K562 (cell line): ENCODE measurements at regions not wholly inside any gene's neighbourhood (a gene's known extent, or its start where the extent isn't known, plus 50 kb on each side); places are given as distances from the start of the nearest gene placed in this dataset.

Source experiments
- ATAC-seq: fragments of 200-7000 bp; cut with Tn5 transposase; 3 replicates; pipeline ENCODE4 v1.9.1; 2020; ENCODE audit warnings: moderate library complexity
- BruUV-seq: library from RNA; stranded (reverse); fragments of 400-500 nt; replicated peaks from 2 replicates; lab custom pipeline; 2021; lab: Mats Ljungman, UMichigan
- CTCF ChIA-PET: fragments of 300-600 bp; formaldehyde crosslinking; extraction: SDS; loops from one replicate; lab custom pipeline; 2021; ENCODE audit warnings: low intra/inter-chr PET ratio; lab: Yijun Ruan, JAX
- POLR2A ChIA-PET: fragments of 300-600, 350-650 bp; sonication (Branson Sonifier 250); formaldehyde crosslinking; extraction: SDS; loops from one replicate; lab custom pipeline; 2021; ENCODE audit warnings: antibody characterized with exemption, inconsistent platforms; lab: Yijun Ruan, JAX
- DNase-seq, 4 experiments: peaks; one replicate each; pipeline versions ENCODE4 v3.0.0 to v3.0.0-alpha.2; 2011 to 2018; ENCODE audit warnings: low spot score in 3 of 4, mixed read lengths in 3 of 4; ENCODE audit errors: extremely low read depth in 1 of 4
- FAIRE-seq: peaks from 2 replicates; lab custom pipeline; 2011; peaks lifted over from hg19 to GRCh38; lab: Jason Lieb, UNC
- H2AFZ ChIP-seq: 2 replicates; pipeline ENCODE4 v1.6.0; 2011; ENCODE audit warnings: low read depth, low read length, control low read depth, inconsistent platforms
- H3K27ac ChIP-seq: fragments of 200-600 bp; 3 replicates; pipeline ENCODE4 v1.8.0; 2011; ENCODE audit warnings: low read depth, mild to moderate bottlenecking, control low read depth, inconsistent platforms, low read length, moderate library complexity, mixed read lengths; ENCODE audit errors: extremely low read depth
- H3K27me3 ChIP-seq, 2 experiments: fragments of 300-600 bp in 1 of 2; 2 replicates in 1 of 2; 3 replicates in 1 of 2; pipeline versions ENCODE4 v1.6.0 to v1.8.0; 2011; ENCODE audit warnings: inconsistent platforms in 2 of 2, low read length in 2 of 2, mild to moderate bottlenecking in 1 of 2, mixed read lengths in 1 of 2, moderate library complexity in 1 of 2; ENCODE audit not compliant: control insufficient read depth in 2 of 2, insufficient read depth in 2 of 2
- H3K36me3 ChIP-seq: fragments of 300-600 bp; 3 replicates; pipeline ENCODE4 v1.8.0; 2011; ENCODE audit warnings: mild to moderate bottlenecking, low read length, inconsistent platforms; ENCODE audit not compliant: control insufficient read depth, insufficient read depth
- H3K4me1 ChIP-seq, 2 experiments: fragments of 200-600 bp in 1 of 2; replicated peaks in 1 of 2; 2 replicates in 1 of 2; 3 replicates in 1 of 2; pipeline versions ENCODE4 v1.5.1 to v1.8.0; 2011; ENCODE audit warnings: inconsistent platforms in 2 of 2, low read length in 2 of 2, mild to moderate bottlenecking in 1 of 2, mixed read lengths in 1 of 2, moderate library complexity in 1 of 2; ENCODE audit not compliant: control insufficient read depth in 2 of 2, insufficient read depth in 2 of 2
- H3K4me2 ChIP-seq: 2 replicates; pipeline ENCODE4 v1.6.1; 2011; ENCODE audit warnings: low read length, control low read depth, inconsistent platforms, mixed read lengths; ENCODE audit not compliant: insufficient read depth
- H3K4me3 ChIP-seq: fragments of 200-600 bp; sonication (generic), shearing (Covaris generic); 2 replicates; pipeline ENCODE4 v1.5.1; 2016; ENCODE audit warnings: control low read depth, inconsistent platforms
- H3K79me2 ChIP-seq: fragments of 200-600 bp; 3 replicates; pipeline ENCODE4 v1.8.0; 2011; ENCODE audit warnings: low read length, inconsistent platforms; ENCODE audit not compliant: control insufficient read depth, insufficient read depth
- H3K9ac ChIP-seq, 2 experiments: 2 replicates each; pipeline versions ENCODE4 v1.6.0 to v1.6.1; 2011; ENCODE audit warnings: low read depth in 2 of 2, low read length in 2 of 2, control low read depth in 1 of 2, inconsistent platforms in 1 of 2, mild to moderate bottlenecking in 1 of 2, mixed read lengths in 1 of 2; ENCODE audit not compliant: insufficient read depth in 1 of 2
- H3K9me1 ChIP-seq: one replicate; pipeline ENCODE4 v1.6.0; 2011; ENCODE audit warnings: inconsistent platforms, mild to moderate bottlenecking, low read length, moderate library complexity; ENCODE audit not compliant: control insufficient read depth, insufficient read depth
- H3K9me3 ChIP-seq: replicated peaks from 2 replicates; pipeline ENCODE4 v1.5.1; 2011; ENCODE audit warnings: low read depth, low read length, inconsistent platforms; ENCODE audit not compliant: control insufficient read depth, insufficient read depth
- H4K20me1 ChIP-seq: replicated peaks from 2 replicates; pipeline ENCODE4 v1.6.1; 2011; ENCODE audit warnings: low read length, inconsistent platforms, mixed read lengths; ENCODE audit not compliant: control insufficient read depth, insufficient read depth
- C11orf30 ChIP-seq: fragments of 450-650 bp; IDR thresholded peaks from 2 replicates; pipeline ENCODE4 v1.6.1; 2016; ENCODE audit warnings: low read depth, mild to moderate bottlenecking
- FOXJ3 ChIP-seq: sonication (generic); formaldehyde crosslinking; IDR thresholded peaks from 2 replicates; pipeline ENCODE4 v1.4.0; 2020; ENCODE audit warnings: mild to moderate bottlenecking, missing genetic modification reagents
- POLR2AphosphoS2 ChIP-seq: IDR thresholded peaks from 2 replicates; pipeline ENCODE4 v1.6.1; 2012; ENCODE audit warnings: low read length, improper control_type of control experiment
- SNIP1 ChIP-seq: fragments of 450-650 bp; IDR thresholded peaks from 2 replicates; pipeline ENCODE4 v1.7.1; 2017; ENCODE audit warnings: low read depth, mild to moderate bottlenecking
- SREBF2 ChIP-seq: sonication (generic); formaldehyde crosslinking; IDR thresholded peaks from 2 replicates; pipeline ENCODE4 v1.4.0; 2020; ENCODE audit warnings: mild to moderate bottlenecking, missing genetic modification reagents
- ZNF217 ChIP-seq: sonication (generic); formaldehyde crosslinking; IDR thresholded peaks from 2 replicates; pipeline ENCODE4 v1.8.0; 2022; ENCODE audit warnings: mild to moderate bottlenecking, missing genetic modification reagents
- ZNF431 ChIP-seq: sonication (generic); formaldehyde crosslinking; IDR thresholded peaks from 2 replicates; pipeline ENCODE4 v1.8.0; 2022; ENCODE audit warnings: mild to moderate bottlenecking, missing genetic modification reagents
- WGBS: fragments of 100-300 bp; shearing (Covaris generic); methylation state at CpG from one replicate; pipeline ENCODE4 v1.1.6; 2016; ENCODE audit warnings: low coverage, mixed read lengths; ENCODE audit not compliant: insufficient coverage; ENCODE audit errors: missing lambda C conversion rate; 5-methylcytosine and 5-hydroxymethylcytosine counted together
- in situ Hi-C: fragments of 300-500 bp; cut with MboI; formaldehyde crosslinking; loops from 4 replicates; pipeline ENCODE4 v1.15.0; 2018; ENCODE audit warnings: inconsistent platforms, mixed read lengths
- intact Hi-C: fragments of 100-400 bp; cut with micrococcal nuclease; formaldehyde crosslinking; loops from 2 replicates; pipeline ENCODE4 v1.14.2; 2022
- TF ChIP-seq, protein P1 (sequence below): fragments of 250-450 bp; sonication (Bioruptor Pico); IDR thresholded peaks from 2 replicates; pipeline ENCODE4 v1.5.0; 2020; ENCODE audit warnings: mild to moderate bottlenecking, borderline replicate concordance
- TF ChIP-seq, protein P2 (sequence below): fragments of 250-450 bp; sonication (Bioruptor Pico); IDR thresholded peaks from 2 replicates; pipeline ENCODE4 v1.8.0; 2022; ENCODE audit warnings: moderate library complexity, mild to moderate bottlenecking, inconsistent platforms
- TF ChIP-seq, protein P3 (sequence below): sonication (generic); formaldehyde crosslinking; IDR thresholded peaks from 2 replicates; pipeline ENCODE4 v1.8.0; 2023; ENCODE audit warnings: mild to moderate bottlenecking, missing genetic modification reagents
- TF ChIP-seq, protein P4 (sequence below): fragments of 450-650 bp; conservative IDR thresholded peaks from 2 replicates; pipeline ENCODE4 v1.6.1; 2016; ENCODE audit warnings: missing genetic modification characterization, low read depth, mild to moderate bottlenecking, control low read depth, missing compliant biosample characterization

DNA sequence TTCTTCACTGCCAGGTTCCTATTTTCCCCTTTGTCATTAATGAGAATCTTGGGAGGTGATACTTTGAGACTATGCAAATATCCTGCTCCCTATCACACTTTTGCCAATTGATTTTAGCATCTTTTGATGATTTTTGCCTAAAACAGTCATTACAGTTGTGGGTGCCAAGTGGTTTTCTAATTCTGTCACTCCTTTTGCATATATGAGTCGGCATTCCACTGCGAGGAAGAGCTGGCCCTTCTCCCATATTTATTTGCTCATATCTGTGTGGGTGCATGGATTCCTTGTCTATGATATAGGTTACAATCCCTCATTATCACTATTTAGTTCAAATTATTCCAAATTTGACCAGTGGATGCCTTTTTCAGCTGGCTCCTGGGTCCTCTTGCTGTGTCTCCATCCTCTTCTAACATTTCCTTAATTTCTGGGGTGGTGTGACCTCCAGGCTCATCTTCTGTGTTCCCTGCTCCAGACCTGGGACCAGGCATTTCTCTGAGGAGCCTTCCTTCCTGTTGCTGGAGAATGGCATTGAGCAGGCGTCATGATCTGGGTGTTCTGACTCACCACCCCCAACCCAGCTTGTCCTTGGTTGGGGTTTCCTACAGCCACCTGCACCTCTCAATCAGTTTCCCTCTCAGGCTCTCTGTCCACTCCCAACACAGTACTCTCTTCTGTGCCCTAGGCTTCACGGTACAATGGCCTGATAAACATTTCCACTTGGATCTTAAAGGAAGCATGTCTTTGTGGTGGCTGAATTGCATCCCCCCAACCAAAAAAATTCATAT lies 106.7 kb downstream of the NXNL2 start:
- H3K36me3 ChIP-seq, result no peaks in the 10 kb centered on the region
- no peaks in the 10 kb centered on the region for H3K27me3 ChIP-seq
- ATAC-seq, result no peak
- no peaks in the 10 kb centered on the region for H4K20me1 ChIP-seq
- no peaks in the 10 kb centered on the region for H3K9me1 ChIP-seq
- no peaks in the 10 kb centered on the region for H3K9me3 ChIP-seq
- H3K4me2 ChIP-seq, result no peak overlapping the region
- H3K4me1 ChIP-seq, result no peaks in the 10 kb centered on the region
- BruUV-seq, result no TSS peak
- in situ Hi-C loops (no loop called here), intact Hi-C loops (no loop called here)
- no peak overlapping the region for H3K4me3 ChIP-seq
- H3K27ac ChIP-seq, result no peak overlapping the region
- H3K79me2 ChIP-seq, result no peaks in the 10 kb centered on the region
- no peak for FAIRE-seq
- DNase-seq, result no peak
- ChIA-PET CTCF (no interaction called here), POLR2A (no interaction called here)
- H2AFZ ChIP-seq, result no peak overlapping the region
- no peak overlapping the region for H3K9ac ChIP-seq
- 0% methylated on average over 4 of the region's 4 CpGs for WGBS
- TF ChIP-seq C11orf30, result no peak
- no peak for TF ChIP-seq ZNF431 (CRISPR knock-in tag)
- TF ChIP-seq POLR2AphosphoS2, result no peak
- TF ChIP-seq, protein P1, sequence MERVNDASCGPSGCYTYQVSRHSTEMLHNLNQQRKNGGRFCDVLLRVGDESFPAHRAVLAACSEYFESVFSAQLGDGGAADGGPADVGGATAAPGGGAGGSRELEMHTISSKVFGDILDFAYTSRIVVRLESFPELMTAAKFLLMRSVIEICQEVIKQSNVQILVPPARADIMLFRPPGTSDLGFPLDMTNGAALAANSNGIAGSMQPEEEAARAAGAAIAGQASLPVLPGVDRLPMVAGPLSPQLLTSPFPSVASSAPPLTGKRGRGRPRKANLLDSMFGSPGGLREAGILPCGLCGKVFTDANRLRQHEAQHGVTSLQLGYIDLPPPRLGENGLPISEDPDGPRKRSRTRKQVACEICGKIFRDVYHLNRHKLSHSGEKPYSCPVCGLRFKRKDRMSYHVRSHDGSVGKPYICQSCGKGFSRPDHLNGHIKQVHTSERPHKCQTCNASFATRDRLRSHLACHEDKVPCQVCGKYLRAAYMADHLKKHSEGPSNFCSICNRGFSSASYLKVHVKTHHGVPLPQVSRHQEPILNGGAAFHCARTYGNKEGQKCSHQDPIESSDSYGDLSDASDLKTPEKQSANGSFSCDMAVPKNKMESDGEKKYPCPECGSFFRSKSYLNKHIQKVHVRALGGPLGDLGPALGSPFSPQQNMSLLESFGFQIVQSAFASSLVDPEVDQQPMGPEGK, result no peak
- TF ChIP-seq, protein P2, sequence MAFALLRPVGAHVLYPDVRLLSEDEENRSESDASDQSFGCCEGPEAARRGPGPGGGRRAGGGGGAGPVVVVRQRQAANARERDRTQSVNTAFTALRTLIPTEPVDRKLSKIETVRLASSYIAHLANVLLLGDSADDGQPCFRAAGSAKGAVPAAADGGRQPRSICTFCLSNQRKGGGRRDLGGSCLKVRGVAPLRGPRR (CRISPR knock-in tag), result no peak
- no peak for TF ChIP-seq FOXJ3 (CRISPR knock-in tag)
- no peak for TF ChIP-seq ZNF217 (CRISPR knock-in tag)
- TF ChIP-seq, protein P3, sequence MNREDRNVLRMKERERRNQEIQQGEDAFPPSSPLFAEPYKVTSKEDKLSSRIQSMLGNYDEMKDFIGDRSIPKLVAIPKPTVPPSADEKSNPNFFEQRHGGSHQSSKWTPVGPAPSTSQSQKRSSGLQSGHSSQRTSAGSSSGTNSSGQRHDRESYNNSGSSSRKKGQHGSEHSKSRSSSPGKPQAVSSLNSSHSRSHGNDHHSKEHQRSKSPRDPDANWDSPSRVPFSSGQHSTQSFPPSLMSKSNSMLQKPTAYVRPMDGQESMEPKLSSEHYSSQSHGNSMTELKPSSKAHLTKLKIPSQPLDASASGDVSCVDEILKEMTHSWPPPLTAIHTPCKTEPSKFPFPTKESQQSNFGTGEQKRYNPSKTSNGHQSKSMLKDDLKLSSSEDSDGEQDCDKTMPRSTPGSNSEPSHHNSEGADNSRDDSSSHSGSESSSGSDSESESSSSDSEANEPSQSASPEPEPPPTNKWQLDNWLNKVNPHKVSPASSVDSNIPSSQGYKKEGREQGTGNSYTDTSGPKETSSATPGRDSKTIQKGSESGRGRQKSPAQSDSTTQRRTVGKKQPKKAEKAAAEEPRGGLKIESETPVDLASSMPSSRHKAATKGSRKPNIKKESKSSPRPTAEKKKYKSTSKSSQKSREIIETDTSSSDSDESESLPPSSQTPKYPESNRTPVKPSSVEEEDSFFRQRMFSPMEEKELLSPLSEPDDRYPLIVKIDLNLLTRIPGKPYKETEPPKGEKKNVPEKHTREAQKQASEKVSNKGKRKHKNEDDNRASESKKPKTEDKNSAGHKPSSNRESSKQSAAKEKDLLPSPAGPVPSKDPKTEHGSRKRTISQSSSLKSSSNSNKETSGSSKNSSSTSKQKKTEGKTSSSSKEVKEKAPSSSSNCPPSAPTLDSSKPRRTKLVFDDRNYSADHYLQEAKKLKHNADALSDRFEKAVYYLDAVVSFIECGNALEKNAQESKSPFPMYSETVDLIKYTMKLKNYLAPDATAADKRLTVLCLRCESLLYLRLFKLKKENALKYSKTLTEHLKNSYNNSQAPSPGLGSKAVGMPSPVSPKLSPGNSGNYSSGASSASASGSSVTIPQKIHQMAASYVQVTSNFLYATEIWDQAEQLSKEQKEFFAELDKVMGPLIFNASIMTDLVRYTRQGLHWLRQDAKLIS (CRISPR knock-in tag), result no peak
- TF ChIP-seq SNIP1, result no peak
- TF ChIP-seq, protein P4, sequence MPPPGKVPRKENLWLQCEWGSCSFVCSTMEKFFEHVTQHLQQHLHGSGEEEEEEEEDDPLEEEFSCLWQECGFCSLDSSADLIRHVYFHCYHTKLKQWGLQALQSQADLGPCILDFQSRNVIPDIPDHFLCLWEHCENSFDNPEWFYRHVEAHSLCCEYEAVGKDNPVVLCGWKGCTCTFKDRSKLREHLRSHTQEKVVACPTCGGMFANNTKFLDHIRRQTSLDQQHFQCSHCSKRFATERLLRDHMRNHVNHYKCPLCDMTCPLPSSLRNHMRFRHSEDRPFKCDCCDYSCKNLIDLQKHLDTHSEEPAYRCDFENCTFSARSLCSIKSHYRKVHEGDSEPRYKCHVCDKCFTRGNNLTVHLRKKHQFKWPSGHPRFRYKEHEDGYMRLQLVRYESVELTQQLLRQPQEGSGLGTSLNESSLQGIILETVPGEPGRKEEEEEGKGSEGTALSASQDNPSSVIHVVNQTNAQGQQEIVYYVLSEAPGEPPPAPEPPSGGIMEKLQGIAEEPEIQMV, result no peak
- TF ChIP-seq SREBF2 (CRISPR knock-in tag), result no peak
